ENCODE measurements at regions not wholly inside any gene's neighbourhood (a gene's known extent, or its start where the extent isn't known, plus 50 kb on each side); places are given as distances from the start of the nearest gene placed in this dataset.

- DNase-seq: no peak
Observed at GRCh38 chr18:7288544-7288943, 57.7 kb downstream of the LRRC30 start.

GRCh38 chr18:7290077-7290476, 59.2 kb downstream of the LRRC30 start:
- no peak for DNase-seq

DNA sequence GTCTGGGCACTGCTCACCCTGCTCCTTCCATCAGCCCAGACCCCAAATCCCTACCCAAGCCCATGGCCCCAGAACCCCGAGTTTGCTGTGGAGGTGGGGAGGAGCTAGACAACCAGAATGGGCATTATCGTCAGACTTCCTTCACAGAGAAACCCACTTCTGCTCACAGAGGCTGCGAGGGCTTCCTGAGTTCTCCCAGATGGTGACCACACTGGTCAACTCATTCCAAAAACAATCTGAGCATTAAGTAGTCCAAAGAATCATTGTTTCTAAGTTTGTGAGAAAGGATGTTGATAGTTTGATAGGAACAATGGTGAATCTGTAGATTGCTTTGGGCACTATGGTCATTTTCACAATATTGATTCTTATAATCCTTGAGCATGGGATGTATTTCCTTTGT, 60.2 kb downstream of the LRRC30 start:
- DNase-seq: no peak

DNA sequence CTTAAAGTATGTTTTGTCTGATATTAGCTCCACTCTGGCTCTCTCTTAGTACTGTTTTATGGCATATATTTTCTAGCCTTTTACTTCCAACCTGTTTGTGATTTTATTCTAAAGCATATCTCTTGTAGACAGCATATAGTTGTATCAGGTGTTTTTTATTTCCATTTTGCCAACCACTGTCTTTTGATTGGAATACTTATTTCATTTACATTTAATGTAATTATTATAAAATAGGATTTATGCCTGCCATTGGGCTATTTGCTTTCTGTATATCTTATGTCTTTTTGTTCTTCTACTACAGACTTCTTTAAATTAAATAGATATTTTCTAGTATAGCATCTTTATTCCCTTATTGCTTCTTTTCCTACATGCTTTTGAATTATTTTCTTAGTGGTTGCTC, 67.3 kb downstream of the LRRC30 start:
- DNase-seq: no peak

DNA sequence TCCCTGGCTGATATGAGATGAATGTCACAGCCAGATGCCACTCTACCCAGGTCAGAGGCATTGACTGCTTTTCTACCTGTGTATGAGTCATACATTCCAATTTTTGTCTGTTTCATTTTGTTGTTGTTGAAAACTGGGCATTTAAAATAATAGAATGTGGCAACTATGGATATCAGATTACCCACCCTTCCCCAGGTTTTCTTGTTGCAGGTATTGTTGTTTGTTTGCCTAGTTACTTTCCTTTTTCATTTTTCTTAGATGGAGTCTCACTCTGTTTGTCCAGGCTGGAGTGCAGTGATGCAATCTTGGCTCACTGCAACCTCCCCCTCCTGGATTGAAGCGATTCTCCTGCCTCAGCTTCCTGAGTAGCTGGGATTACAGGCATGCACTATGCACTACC, 70.2 kb downstream of the LRRC30 start:
- no peak for DNase-seq

GRCh38 chr18:7303316-7304060, 72.6 kb downstream of the LRRC30 start:
- DNase-seq: no peak

DNA sequence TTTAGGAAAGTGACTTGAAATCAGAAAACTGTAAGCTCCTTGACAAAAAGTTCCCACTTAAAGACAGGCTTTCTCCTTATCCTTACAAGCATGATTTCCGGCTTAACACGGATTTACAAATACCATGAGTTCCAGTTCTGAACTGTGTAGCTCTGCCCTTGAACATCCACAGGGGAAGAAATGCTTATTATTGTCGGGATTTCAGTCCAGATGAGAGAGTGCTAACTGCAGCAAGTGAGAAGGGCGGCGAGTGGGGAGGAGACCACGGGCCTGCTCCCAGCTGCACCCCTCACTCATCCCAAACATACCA, 73.1 kb downstream of the LRRC30 start:
- no peak for DNase-seq

- no peak for DNase-seq
Observed at GRCh38 chr18:7305416-7305815, 74.5 kb downstream of the LRRC30 start.

- DNase-seq: no peak
Observed at GRCh38 chr18:7307030-7307429, 76.1 kb downstream of the LRRC30 start.

DNA sequence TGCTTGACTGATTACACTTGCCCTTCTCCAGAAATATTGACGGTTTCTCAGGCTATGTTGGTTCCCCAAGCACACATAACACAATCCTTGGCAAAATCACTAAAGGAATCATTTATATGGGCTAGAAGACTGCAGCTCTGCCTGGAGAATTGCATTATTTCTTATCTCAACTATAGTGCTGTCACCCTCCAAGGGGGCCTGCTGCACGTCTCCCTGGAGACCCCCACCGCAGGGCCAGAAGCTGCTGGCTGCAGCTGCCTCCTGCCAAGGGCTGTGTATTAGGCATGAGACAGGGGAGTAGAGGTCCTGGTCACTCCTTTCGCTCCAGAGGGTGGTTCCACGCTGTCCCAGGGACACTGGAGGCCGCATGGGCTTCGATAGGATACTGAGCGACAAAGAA, 76.6 kb downstream of the LRRC30 start:
- no peak for DNase-seq

- DNase-seq: no peak
Observed at GRCh38 chr18:7317804-7318231, 86.9 kb downstream of the LRRC30 start.

DNA sequence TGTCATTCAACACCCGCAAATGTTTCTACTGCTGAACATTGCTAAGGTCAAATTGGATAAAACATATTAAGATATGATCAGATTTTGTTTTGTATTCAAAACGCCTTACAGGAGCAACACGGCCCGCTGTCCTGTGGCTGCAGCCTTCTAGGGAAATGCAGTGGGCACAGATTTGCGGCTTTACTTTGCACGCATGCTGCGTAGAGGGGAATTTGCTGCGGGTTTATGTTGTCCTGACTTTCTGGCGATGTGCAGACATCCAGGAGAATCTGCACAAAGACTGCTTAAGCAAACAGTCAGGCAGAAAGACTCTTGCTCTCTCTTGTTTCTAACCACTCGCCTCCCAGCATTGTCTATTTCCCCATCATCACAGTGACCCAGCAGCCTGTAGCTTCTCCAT, 88.3 kb downstream of the LRRC30 start:
- no peak for DNase-seq

DNA sequence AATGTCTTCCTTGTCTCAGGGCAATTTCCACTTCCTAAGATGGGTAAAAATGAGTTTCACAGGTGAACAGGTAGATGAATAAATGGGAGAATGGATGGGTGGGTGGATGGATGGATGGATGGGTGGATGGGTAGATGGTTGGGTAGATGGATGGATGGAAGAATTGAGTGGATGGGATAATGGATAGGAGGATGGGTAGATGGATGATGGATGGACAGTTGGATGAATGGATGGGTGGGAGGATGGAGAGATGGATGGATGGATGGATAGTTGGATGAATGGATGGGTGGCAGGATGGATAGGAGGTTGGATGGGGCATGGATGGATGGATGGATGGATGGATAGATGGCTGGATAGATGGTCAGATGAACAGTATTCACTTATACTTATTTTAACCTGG, 90.9 kb downstream of the LRRC30 start:
- DNase-seq: no peak

DNA sequence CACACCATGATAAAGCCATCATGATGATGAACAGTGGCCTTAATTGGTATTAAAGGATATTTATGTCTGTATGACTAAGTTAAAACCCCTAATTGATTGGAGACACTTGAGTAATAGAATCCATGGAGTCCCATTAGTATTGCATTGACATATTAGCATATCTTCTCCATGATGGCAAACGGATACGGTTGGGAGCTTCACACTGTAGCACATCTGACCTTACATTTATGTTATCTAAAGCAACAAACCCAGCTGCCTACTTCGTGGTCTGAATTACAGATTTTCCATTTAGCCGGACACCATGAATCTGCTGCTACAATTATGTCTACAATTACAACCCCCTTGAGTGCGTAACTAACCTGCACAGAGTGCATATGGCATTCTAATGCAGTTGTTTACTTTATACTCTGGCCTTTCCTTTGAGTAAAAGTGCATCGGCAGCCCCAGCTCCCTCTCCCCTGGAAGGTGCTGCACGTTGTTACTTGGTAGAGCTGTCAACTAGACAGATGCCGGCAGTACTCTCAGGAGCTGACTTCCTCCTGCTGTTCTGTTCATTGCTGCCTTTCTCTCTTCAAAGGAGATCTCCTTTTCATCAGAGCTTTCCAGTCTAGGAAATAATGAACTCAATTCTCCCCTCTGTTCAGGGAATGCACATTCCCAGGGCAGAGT, 92.1 kb downstream of the LRRC30 start:
- DNase-seq: no peak

- DNase-seq: no peak
Observed at GRCh38 chr18:7325126-7325430, 94.2 kb downstream of the LRRC30 start.

- DNase-seq: no peak
Observed at GRCh38 chr18:7329016-7329415, 98.1 kb downstream of the LRRC30 start.

DNA sequence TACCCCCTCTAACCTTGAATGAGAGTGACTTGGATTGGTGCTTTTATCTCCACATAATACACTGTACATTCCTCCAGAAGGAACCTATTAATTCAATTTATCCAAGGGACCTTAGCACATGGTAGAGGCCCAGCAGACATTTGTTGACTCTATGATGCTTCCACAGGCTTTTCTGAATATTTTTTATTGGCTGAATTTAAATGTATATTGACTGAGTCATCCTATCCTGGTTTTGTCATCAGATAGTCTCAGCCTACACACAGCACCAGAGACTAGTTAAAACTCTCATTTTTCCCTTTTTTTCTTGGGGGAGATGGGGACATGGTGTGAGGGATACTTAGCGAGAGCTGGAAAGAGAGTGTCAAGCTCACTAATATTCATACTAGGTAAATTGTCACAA, 101.6 kb downstream of the LRRC30 start:
- DNase-seq: no peak

GRCh38 chr18:7333025-7333562, 102.2 kb downstream of the LRRC30 start:
- no peak for DNase-seq

DNA sequence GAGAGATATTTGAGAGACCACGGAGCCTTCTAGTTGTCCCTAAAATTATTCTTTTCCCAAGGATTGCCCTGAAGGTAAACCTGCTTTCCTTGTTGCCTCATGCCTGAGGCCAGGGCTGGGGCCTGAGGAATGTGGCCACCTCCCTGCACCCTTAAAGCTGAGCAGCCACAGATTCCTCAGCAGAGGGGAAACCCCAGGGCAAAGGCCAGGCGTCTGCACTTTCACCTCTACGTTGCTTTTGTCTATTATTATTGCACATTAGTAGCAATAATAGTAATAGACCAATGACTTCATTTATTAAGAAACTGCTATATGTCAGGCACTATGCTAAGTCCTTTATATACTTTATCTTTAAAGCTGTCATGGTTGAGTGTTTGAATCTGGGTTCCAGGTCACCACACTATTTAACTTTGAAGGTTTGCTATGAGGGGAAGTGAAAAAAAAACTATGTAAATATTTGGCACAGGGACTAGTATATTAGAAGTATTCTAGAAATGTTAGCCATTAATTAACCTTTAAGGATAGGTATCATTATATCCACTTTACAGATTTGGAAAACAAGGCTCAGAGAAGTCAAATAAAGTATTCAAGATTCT, 104.2 kb downstream of the LRRC30 start:
- no peak for DNase-seq

DNA sequence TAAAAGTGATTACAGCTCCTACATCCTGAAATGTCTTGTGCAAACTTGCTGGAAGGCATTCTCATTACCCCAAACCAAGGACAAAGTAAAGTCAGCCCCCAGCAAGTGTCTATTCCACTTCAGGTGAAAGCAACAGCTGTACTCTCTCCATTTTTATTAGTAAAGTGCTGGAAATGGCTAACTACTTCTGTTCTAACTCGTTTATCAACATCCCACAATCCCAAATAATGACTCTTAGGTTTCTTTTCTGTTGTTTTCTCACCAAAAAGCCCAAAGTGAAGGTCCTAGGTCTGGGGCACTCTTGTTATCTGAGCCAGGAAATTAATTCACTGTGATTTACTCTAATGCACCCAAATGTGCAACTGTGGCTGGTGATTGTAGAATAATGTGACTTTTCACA, 105.7 kb downstream of the LRRC30 start:
- no peak for DNase-seq

DNA sequence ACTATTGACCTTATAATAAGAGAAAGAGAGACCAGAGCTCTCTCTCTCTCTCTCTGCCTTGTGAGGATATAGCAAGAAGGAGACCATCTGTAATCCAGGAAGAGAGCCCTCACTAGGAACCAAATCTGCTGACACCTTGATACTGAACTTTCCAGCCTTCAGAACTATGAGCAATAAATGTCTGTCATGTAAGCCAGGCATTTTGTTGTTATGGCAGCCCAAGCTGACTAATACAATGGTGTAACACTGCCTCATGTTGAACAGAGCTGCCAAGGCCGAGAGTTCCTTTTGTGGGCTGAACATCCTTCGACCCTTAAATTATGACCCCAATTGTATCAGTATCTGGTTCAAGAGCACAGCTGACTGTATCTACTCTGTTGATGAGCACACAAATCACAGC, 108.0 kb downstream of the LRRC30 start:
- no peak for DNase-seq

GRCh38 chr18:7341581-7342337, 110.9 kb downstream of the LRRC30 start:
- no peak for DNase-seq

GRCh38 chr18:7349181-7349837, 118.4 kb downstream of the LRRC30 start:
- no peak for DNase-seq

Measured in NCI-H1105 treated with DMSO at 0.1 percent for 48 hours (cell line).